DND-41 (cell line): ENCODE measurements at regions not wholly inside any gene's neighbourhood (a gene's known extent, or its start where the extent isn't known, plus 50 kb on each side); places are given as distances from the start of the nearest gene placed in this dataset.
A peak's percentile ranks its signal among the peaks of the same experiment; 100 is the strongest.

ENCODE experiments used
- ATAC-seq: fragments of 200-7000 bp; cut with Tn5 transposase; 3 replicates; pipeline ENCODE4 v1.9.1; 2021; ENCODE audit warnings: low read depth; ENCODE audit not compliant: insufficient read depth
- DNase-seq: peaks from one replicate; pipeline ENCODE4 v3.0.0-alpha.2; 2020
- H2AFZ ChIP-seq: 2 replicates; pipeline ENCODE4 v1.6.0; 2012; ENCODE audit warnings: low read depth, low read length
- H3K27ac ChIP-seq: 2 replicates; pipeline ENCODE4 v1.5.1; 2012; ENCODE audit warnings: low read length, inconsistent platforms
- H3K27me3 ChIP-seq: fragments of 200-600 bp; sonication (generic); 2 replicates; pipeline ENCODE4 v1.6.0; 2012; ENCODE audit warnings: low read length, mild to moderate bottlenecking, inconsistent platforms; ENCODE audit not compliant: insufficient read depth, poor library complexity
- H3K36me3 ChIP-seq: 2 replicates; pipeline ENCODE4 v1.5.1; 2012; ENCODE audit warnings: low read length, inconsistent platforms; ENCODE audit not compliant: insufficient read depth
- H3K4me1 ChIP-seq: 2 replicates; pipeline ENCODE4 v1.5.1; 2012; ENCODE audit warnings: mild to moderate bottlenecking, low read length; ENCODE audit not compliant: insufficient read depth
- H3K4me2 ChIP-seq: 2 replicates; pipeline ENCODE4 v1.6.0; 2012; ENCODE audit warnings: mild to moderate bottlenecking, moderate library complexity, low read length, inconsistent platforms; ENCODE audit not compliant: insufficient read depth
- H3K4me3 ChIP-seq, 2 experiments: fragments of 200-600 bp in 1 of 2; shearing (Covaris generic) in 1 of 2; 2 replicates each; pipeline ENCODE4 v1.5.1; 2012 to 2016; ENCODE audit warnings: inconsistent platforms in 2 of 2, low read length in 2 of 2, mild to moderate bottlenecking in 2 of 2, low read depth in 1 of 2, moderate library complexity in 1 of 2
- H3K79me2 ChIP-seq: 2 replicates; pipeline ENCODE4 v1.6.0; 2012; ENCODE audit warnings: low read length, inconsistent platforms; ENCODE audit not compliant: insufficient read depth
- H3K9ac ChIP-seq: 2 replicates; pipeline ENCODE4 v1.6.0; 2012; ENCODE audit warnings: low read depth, mild to moderate bottlenecking, inconsistent platforms, low read length, moderate library complexity
- H3K9me3 ChIP-seq: 2 replicates; pipeline ENCODE4 v1.5.1; 2012; ENCODE audit warnings: low read length, moderate library complexity, mild to moderate bottlenecking, inconsistent platforms; ENCODE audit not compliant: insufficient read depth, severe bottlenecking
- H4K20me1 ChIP-seq: 2 replicates; pipeline ENCODE4 v1.6.0; 2012; ENCODE audit warnings: low read length; ENCODE audit not compliant: insufficient read depth
- CTCF ChIP-seq: IDR thresholded peaks from 2 replicates; pipeline ENCODE4 v1.5.1; 2012; ENCODE audit warnings: borderline replicate concordance, low read length, moderate library complexity, mild to moderate bottlenecking; ENCODE audit not compliant: poor library complexity, severe bottlenecking; ENCODE audit errors: extremely low read depth
- EZH2 ChIP-seq: IDR thresholded peaks from 3 replicates; pipeline ENCODE4 v1.6.1; 2012; ENCODE audit warnings: borderline replicate concordance, low read depth, mild to moderate bottlenecking, moderate library complexity, low read length, inconsistent platforms; ENCODE audit not compliant: severe bottlenecking

- no peak overlapping the region for H3K9ac ChIP-seq
- H3K4me3 ChIP-seq, result no peak overlapping the region
- H2AFZ ChIP-seq, result no peak overlapping the region
- DNase-seq, result no peak
- H3K36me3 ChIP-seq, result no peaks in the 10 kb centered on the region
- no peaks in the 10 kb centered on the region for H3K4me1 ChIP-seq
- no peaks in the 10 kb centered on the region for H4K20me1 ChIP-seq
- no peak overlapping the region for H3K27ac ChIP-seq
- no peak overlapping the region for H3K4me2 ChIP-seq
- H3K27me3 ChIP-seq, result no peaks in the 10 kb centered on the region
- H3K9me3 ChIP-seq, result no peaks in the 10 kb centered on the region
- no peak for ATAC-seq
- TF ChIP-seq CTCF, result no peak
- TF ChIP-seq EZH2, result no peak
- no peaks in the 10 kb centered on the region for H3K79me2 ChIP-seq
Measured at GRCh38 chr5:96529559-96529958, 96.5 kb upstream of the PCSK1 start.

- H4K20me1 ChIP-seq, result no peaks in the 10 kb centered on the region
- H3K9ac ChIP-seq, result no peak overlapping the region
- no peaks in the 10 kb centered on the region for H3K9me3 ChIP-seq
- H3K4me3 ChIP-seq, result no peak overlapping the region
- no peaks in the 10 kb centered on the region for H3K27me3 ChIP-seq
- TF ChIP-seq EZH2 (no peak), CTCF (no peak)
- no peaks in the 10 kb centered on the region for H3K79me2 ChIP-seq
- ATAC-seq (no peak), DNase-seq (no peak)
- H3K27ac ChIP-seq, result no peak overlapping the region
- no peaks in the 10 kb centered on the region for H3K36me3 ChIP-seq
- H2AFZ ChIP-seq, result no peak overlapping the region
- no peak overlapping the region for H3K4me2 ChIP-seq
- H3K4me1 ChIP-seq, result no peaks in the 10 kb centered on the region
Measured at GRCh38 chr5:96530901-96531300, 97.9 kb upstream of the PCSK1 start.

- no peak overlapping the region for H3K4me2 ChIP-seq
- peaks cover 14% of the 10 kb centered on the region for H3K4me1 ChIP-seq
- H3K27me3 ChIP-seq, result no peaks in the 10 kb centered on the region
- H3K4me3 ChIP-seq, result no peak overlapping the region
- H2AFZ ChIP-seq, result no peak overlapping the region
- TF ChIP-seq EZH2 (no peak), CTCF (no peak)
- ATAC-seq (no peak), DNase-seq (no peak)
- no peak overlapping the region for H3K9ac ChIP-seq
- H3K9me3 ChIP-seq, result no peaks in the 10 kb centered on the region
- no peaks in the 10 kb centered on the region for H3K36me3 ChIP-seq
- H4K20me1 ChIP-seq, result no peaks in the 10 kb centered on the region
- no peaks in the 10 kb centered on the region for H3K79me2 ChIP-seq
- H3K27ac ChIP-seq, result no peak overlapping the region
Measured at GRCh38 chr5:96533371-96533770, 100.3 kb upstream of the PCSK1 start.

- Histone ChIP-seq H3K4me3 (no peak overlapping the region), H3K9ac (no peak overlapping the region), H3K79me2 (no peaks in the 10 kb centered on the region), H3K4me1 (peaks cover 16% of the 10 kb centered on the region), H3K9me3 (no peaks in the 10 kb centered on the region), H3K4me2 (peak overlapping the region; percentile 7; the same call in 1 of the 2 replicates), H2AFZ (peak overlapping the region; percentile 66), H4K20me1 (no peaks in the 10 kb centered on the region), H3K36me3 (no peaks in the 10 kb centered on the region), H3K27ac (peak overlapping the region; percentile 42), H3K27me3 (no peaks in the 10 kb centered on the region)
- TF ChIP-seq CTCF (no peak), EZH2 (no peak)
- DNase-seq, result peak; percentile 13
- peak; percentile 93 for ATAC-seq
Measured at GRCh38 chr5:96537386-96537785, 104.3 kb upstream of the PCSK1 start.
